Stomach (tissue), 4 donors: ENCODE measurements at regions not wholly inside any gene's neighbourhood (a gene's known extent, or its start where the extent isn't known, plus 50 kb on each side); places are given as distances from the start of the nearest gene placed in this dataset.

Experiments used
- POLR2A ChIP-seq, 4 donors: fragments of 450-650 bp; IDR thresholded peaks; one replicate each; pipeline ENCODE4 v1.6.1; 2016; ENCODE audit warnings: antibody characterized with exemption in 4 of 4, control low read depth in 2 of 4, mild to moderate bottlenecking in 1 of 4, moderate library complexity in 1 of 4
- POLR2AphosphoS5 ChIP-seq, 3 donors: sonication (generic); formaldehyde crosslinking; IDR thresholded peaks; one replicate each; pipeline ENCODE4 v1.6.1; 2016; ENCODE audit warnings: antibody characterized with exemption in 3 of 3
- TF ChIP-seq, protein P1 (sequence below), 7 experiments: fragments of 450-650 bp in 4 of 7; fragments of 200-600 bp in 3 of 7; sonication (generic) in 3 of 7; IDR thresholded peaks; one replicate each; pipeline ENCODE4 v1.5.1; 2016 to 2019; ENCODE audit warnings: antibody characterized with exemption in 7 of 7, control low read depth in 2 of 7, mild to moderate bottlenecking in 1 of 7

DNA sequence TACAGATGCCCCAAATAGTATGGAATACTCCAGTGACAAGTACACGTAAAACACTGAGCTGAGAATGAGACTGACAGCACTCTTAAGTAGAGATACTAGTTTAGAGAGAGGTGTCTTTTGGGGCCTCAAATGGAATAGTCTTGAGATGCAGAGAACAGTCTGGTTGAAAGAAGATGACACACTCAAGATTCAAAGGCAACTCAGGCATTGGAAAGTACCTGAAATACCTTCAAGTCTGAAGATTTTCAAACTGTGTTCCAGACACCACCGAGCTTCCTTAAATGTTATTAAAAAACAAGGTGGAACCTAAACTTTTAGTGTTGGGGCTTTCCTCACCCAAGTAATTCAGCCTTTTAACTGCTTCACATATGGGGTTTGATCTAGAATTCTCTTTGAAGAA is 437.7 kb downstream of the OMA1 start:
- TF ChIP-seq POLR2A (IDR thresholded peaks at IDR 0.05) (no peak), POLR2AphosphoS5 (IDR thresholded peaks at IDR 0.05) (no peak)
- TF ChIP-seq, protein P1, sequence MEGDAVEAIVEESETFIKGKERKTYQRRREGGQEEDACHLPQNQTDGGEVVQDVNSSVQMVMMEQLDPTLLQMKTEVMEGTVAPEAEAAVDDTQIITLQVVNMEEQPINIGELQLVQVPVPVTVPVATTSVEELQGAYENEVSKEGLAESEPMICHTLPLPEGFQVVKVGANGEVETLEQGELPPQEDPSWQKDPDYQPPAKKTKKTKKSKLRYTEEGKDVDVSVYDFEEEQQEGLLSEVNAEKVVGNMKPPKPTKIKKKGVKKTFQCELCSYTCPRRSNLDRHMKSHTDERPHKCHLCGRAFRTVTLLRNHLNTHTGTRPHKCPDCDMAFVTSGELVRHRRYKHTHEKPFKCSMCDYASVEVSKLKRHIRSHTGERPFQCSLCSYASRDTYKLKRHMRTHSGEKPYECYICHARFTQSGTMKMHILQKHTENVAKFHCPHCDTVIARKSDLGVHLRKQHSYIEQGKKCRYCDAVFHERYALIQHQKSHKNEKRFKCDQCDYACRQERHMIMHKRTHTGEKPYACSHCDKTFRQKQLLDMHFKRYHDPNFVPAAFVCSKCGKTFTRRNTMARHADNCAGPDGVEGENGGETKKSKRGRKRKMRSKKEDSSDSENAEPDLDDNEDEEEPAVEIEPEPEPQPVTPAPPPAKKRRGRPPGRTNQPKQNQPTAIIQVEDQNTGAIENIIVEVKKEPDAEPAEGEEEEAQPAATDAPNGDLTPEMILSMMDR (IDR thresholded peaks at IDR 0.05), result no peak
